ENCODE measurements at regions not wholly inside any gene's neighbourhood (a gene's known extent, or its start where the extent isn't known, plus 50 kb on each side); places are given as distances from the start of the nearest gene placed in this dataset.

DNA sequence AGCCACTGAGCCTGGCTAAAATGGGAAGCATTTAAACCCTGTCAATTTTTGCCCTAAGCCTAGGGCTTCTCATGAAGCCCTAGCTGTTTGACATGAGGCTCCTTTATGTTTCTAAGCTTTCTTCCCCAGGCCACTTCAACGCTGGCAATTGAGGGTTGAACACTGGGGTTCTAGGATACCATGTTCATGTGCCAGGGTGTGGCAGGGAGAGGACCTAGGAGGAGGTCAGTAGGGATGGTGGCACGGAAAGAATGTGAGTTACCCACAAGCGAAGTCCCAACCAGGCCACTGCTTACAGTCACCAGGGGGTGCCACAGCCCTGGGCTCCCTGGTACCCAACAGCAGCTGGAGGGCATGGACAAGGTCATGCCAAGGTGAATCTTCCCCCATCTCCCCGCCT is 90.8 kb upstream of the AJAP1 start:
- 60% methylated on average over 4 of the region's 4 CpGs for WGBS, 2 donors
- H3K4me3 ChIP-seq = no peak overlapping the region
- H3K27me3 ChIP-seq = peaks cover 0 to 3% of the 10 kb centered on the region in 2 donors

DNA sequence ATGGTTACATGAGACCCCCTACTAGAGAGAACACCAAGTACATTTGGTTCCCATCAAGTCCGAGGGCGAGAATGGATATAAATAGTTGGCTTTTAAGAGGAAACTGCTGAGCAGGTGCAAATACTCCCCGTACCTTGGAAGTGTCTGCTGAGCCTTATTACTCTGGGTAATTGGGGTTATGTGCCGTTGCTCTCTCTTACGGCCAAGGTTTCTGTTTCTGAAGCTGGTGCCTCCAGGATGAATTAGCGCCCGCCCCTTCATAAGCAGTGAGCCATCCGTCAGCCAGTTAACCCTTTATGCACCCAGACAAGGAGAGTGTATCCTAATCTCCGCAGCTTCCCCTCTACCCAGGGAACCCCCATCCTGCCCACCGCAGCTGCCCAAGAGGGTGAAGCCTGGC is 90.4 kb upstream of the AJAP1 start:
- Histone ChIP-seq H3K27ac (no peak overlapping the region), H3K27me3 (peaks cover 0 to 3% of the 10 kb centered on the region in 2 donors), H3K4me1 (no peaks in the 10 kb centered on the region), H3K36me3 (no peaks in the 10 kb centered on the region), H3K4me3 (no peak overlapping the region), H3K9me3 (no peaks in the 10 kb centered on the region)
- DNase-seq (ENCODE audit: low spot score in 2 of 2) = no peak
- TF ChIP-seq, protein P1, sequence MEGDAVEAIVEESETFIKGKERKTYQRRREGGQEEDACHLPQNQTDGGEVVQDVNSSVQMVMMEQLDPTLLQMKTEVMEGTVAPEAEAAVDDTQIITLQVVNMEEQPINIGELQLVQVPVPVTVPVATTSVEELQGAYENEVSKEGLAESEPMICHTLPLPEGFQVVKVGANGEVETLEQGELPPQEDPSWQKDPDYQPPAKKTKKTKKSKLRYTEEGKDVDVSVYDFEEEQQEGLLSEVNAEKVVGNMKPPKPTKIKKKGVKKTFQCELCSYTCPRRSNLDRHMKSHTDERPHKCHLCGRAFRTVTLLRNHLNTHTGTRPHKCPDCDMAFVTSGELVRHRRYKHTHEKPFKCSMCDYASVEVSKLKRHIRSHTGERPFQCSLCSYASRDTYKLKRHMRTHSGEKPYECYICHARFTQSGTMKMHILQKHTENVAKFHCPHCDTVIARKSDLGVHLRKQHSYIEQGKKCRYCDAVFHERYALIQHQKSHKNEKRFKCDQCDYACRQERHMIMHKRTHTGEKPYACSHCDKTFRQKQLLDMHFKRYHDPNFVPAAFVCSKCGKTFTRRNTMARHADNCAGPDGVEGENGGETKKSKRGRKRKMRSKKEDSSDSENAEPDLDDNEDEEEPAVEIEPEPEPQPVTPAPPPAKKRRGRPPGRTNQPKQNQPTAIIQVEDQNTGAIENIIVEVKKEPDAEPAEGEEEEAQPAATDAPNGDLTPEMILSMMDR (IDR thresholded peaks at IDR 0.05) = no peak
- TF ChIP-seq POLR2A (IDR thresholded peaks at IDR 0.05) = no peak
- TF ChIP-seq EP300 (IDR thresholded peaks at IDR 0.05) = no peak
- 17 to 25% methylated on average over 10 of the region's 10 CpGs for WGBS, 2 donors

More for the DNA sequence above, 90.8 kb upstream of the AJAP1 start:
- Histone ChIP-seq H3K4me1 (no peaks in the 10 kb centered on the region), H3K9me3 (no peaks in the 10 kb centered on the region), H3K36me3 (no peaks in the 10 kb centered on the region), H3K27ac (no peak overlapping the region)
- no peak for DNase-seq (ENCODE audit: low spot score in 2 of 2)
- TF ChIP-seq POLR2A (IDR thresholded peaks at IDR 0.05) (no peak), EP300 (IDR thresholded peaks at IDR 0.05) (no peak)
- TF ChIP-seq, protein P1 (IDR thresholded peaks at IDR 0.05) = no peak

DNA sequence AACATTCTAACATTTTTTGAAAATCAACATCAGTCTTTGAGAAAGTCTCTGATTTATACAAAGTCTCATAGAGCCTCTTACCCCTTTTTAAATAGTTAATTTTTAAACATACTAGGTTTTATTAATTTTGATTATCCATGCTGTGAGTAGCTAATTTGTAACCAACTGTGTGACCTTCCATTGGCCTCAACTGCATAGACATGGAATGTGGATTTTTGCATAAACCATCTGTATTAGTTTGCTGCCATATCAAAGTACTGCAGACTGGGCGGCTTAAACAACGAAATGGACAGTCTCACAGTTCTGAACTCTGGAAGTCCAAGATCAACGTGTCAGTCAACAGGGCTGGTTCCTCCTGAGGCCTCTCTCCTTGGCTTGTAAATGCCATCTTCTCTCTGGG is 89.2 kb upstream of the AJAP1 start:
- no peak for DNase-seq (ENCODE audit: low spot score in 2 of 2)
- Histone ChIP-seq H3K4me1 (no peaks in the 10 kb centered on the region), H3K4me3 (no peak overlapping the region), H3K27ac (no peak overlapping the region), H3K36me3 (no peaks in the 10 kb centered on the region), H3K9me3 (no peaks in the 10 kb centered on the region), H3K27me3 (peaks cover 0 to 3% of the 10 kb centered on the region in 2 donors)
- TF ChIP-seq POLR2A (IDR thresholded peaks at IDR 0.05) (no peak), EP300 (IDR thresholded peaks at IDR 0.05) (no peak)
- TF ChIP-seq, protein P1 (IDR thresholded peaks at IDR 0.05) = no peak
- WGBS, 2 donors = 78 to 83% methylated on average over 3 of the region's 3 CpGs

DNA sequence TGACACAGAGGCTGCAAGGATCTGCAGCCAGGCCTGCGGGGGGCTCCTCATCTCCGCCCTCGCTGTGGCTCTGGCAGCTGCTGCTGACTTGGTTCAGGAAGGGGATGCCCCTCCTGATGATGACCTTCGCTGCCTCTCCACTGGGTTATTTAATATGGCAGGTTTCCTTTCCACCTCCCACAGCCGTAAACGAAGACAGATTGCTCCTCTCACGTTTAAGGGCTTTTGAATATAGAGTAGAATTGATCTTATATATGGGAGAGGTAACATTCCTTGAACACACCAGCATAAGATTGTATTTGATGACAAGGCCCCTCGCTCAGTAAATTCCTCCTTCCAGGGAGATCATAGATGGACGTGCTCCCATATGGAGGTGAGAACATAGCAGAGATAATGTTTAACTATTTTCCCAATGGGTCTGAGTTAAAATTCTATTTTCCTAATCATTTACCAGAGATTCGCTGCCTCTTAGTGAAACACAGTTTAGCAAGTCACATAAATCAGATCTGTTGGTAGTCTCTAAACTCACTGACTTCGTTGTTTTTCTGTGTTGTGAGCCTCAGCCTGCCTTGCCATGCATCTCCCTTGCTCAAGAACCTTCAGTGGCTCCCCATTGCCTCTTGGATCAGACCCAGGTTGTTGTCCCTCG is 88.5 kb upstream of the AJAP1 start:
- no peaks in the 10 kb centered on the region for H3K36me3 ChIP-seq
- no peak overlapping the region for H3K4me3 ChIP-seq
- H3K9me3 ChIP-seq = no peaks in the 10 kb centered on the region
- H3K27ac ChIP-seq = no peak overlapping the region
- 63 to 65% methylated on average over 12 of the region's 12 CpGs for WGBS, 2 donors
- H3K4me1 ChIP-seq = no peaks in the 10 kb centered on the region
- TF ChIP-seq EP300 (IDR thresholded peaks at IDR 0.05) (no peak), POLR2A (IDR thresholded peaks at IDR 0.05) (no peak)
- TF ChIP-seq, protein P1 (IDR thresholded peaks at IDR 0.05) = no peak
- peaks cover 0 to 3% of the 10 kb centered on the region in 2 donors for H3K27me3 ChIP-seq
- no peak for DNase-seq (ENCODE audit: low spot score in 2 of 2)

DNA sequence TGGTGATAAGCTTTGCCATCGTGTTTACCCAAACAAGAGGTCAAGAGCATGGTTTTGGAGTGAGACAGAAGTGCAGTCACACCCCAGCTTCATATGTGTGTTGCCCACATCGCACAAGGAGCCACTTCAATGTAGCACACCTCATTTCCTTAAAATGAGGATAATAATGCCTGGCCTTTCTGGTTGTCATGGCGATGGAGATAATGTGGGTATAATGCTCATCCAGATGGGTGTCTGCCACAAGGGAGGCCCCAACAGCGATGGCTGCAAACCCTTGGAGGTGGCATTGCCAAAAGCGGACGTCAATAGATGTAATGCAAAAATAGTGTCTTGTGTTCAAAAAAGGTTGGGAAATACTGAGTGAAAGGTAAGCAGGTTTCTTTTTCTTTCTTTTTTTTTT is 83.1 kb upstream of the AJAP1 start:
- H3K27ac ChIP-seq = no peak overlapping the region
- TF ChIP-seq, protein P1 (IDR thresholded peaks at IDR 0.05) = no peak
- TF ChIP-seq EP300 (IDR thresholded peaks at IDR 0.05) = no peak
- no peak for TF ChIP-seq POLR2A (IDR thresholded peaks at IDR 0.05)
- H3K27me3 ChIP-seq = no peaks in the 10 kb centered on the region
- peaks cover 0 to 5% (median 0%) of the 10 kb centered on the region in 4 donors for H3K9me3 ChIP-seq
- WGBS, 2 donors = 85 to 92% methylated on average over 6 of the region's 6 CpGs
- DNase-seq (ENCODE audit: low spot score in 2 of 2) = no peak
- no peaks in the 10 kb centered on the region for H3K4me1 ChIP-seq
- H3K36me3 ChIP-seq = no peaks in the 10 kb centered on the region
- no peak overlapping the region for H3K4me3 ChIP-seq

Measured in tibial nerve (tissue), 4 donors.